SK-N-SH treated with all-trans-retinoic acid at 6 μM for 48 hours (cell line): ENCODE measurements at regions not wholly inside any gene's neighbourhood (a gene's known extent, or its start where the extent isn't known, plus 50 kb on each side); places are given as distances from the start of the nearest gene placed in this dataset.

Experiments used
- ATAC-seq: fragments of 200-7000 bp; cut with Tn5 transposase; 3 replicates; pipeline ENCODE4 v1.9.1; 2020; ENCODE audit warnings: mild to moderate bottlenecking, moderate library complexity
- ARNTL ChIP-seq: fragments of 450-650 bp; formaldehyde crosslinking; IDR thresholded peaks from 2 replicates; pipeline ENCODE4 v1.5.0; 2020; ENCODE audit warnings: low read depth, mild to moderate bottlenecking, moderate library complexity, borderline replicate concordance
- CREB5 ChIP-seq: fragments of 250-450 bp; sonication (Bioruptor Pico); IDR thresholded peaks from 2 replicates; pipeline ENCODE4 v1.5.1; 2020; ENCODE audit warnings: low read depth, mild to moderate bottlenecking, moderate library complexity
- CSDC2 ChIP-seq: fragments of 250-450 bp; sonication (Bioruptor Pico); IDR thresholded peaks from 2 replicates; pipeline ENCODE4 v1.5.0; 2020; ENCODE audit warnings: mild to moderate bottlenecking, moderate library complexity
- CSRNP3 ChIP-seq: fragments of 250-450 bp; sonication (Bioruptor Pico); IDR thresholded peaks from 2 replicates; pipeline ENCODE4 v1.5.1; 2021; ENCODE audit warnings: mild to moderate bottlenecking, moderate library complexity
- ESRRG ChIP-seq: fragments of 250-450 bp; sonication (Bioruptor Pico); IDR thresholded peaks from 2 replicates; pipeline ENCODE4 v1.6.1; 2021; ENCODE audit warnings: mild to moderate bottlenecking
- GLIS3 ChIP-seq: fragments of 250-450 bp; sonication (Bioruptor Pico); IDR thresholded peaks from 2 replicates; pipeline ENCODE4 v1.5.0; 2020; ENCODE audit warnings: mild to moderate bottlenecking, moderate library complexity
- ISL1 ChIP-seq: fragments of 250-450 bp; sonication (Bioruptor Pico); IDR thresholded peaks from 2 replicates; pipeline ENCODE4 v2.1.2; 2022; ENCODE audit warnings: mild to moderate bottlenecking, moderate library complexity
- OSR1 ChIP-seq: fragments of 250-450 bp; sonication (Bioruptor Pico); IDR thresholded peaks from 2 replicates; pipeline ENCODE4 v1.8.0; 2022; ENCODE audit warnings: moderate library complexity, mild to moderate bottlenecking, inconsistent platforms
- PPARA ChIP-seq: fragments of 250-450 bp; sonication (Bioruptor Pico); IDR thresholded peaks from 2 replicates; pipeline ENCODE4 v1.5.0; 2020; ENCODE audit warnings: mild to moderate bottlenecking, borderline replicate concordance
- TCF4 ChIP-seq: fragments of 250-450 bp; sonication (Bioruptor Pico); IDR thresholded peaks from 2 replicates; pipeline ENCODE4 v1.8.0; 2021; ENCODE audit warnings: mild to moderate bottlenecking, moderate library complexity, borderline replicate concordance
- TOX ChIP-seq: fragments of 250-450 bp; sonication (Bioruptor Pico); IDR thresholded peaks from 2 replicates; pipeline ENCODE4 v1.8.0; 2021; ENCODE audit warnings: mild to moderate bottlenecking, moderate library complexity, borderline replicate concordance
- TSHZ2 ChIP-seq: fragments of 250-450 bp; sonication (Bioruptor Pico); IDR thresholded peaks from 2 replicates; pipeline ENCODE4 v1.5.0; 2020; ENCODE audit warnings: mild to moderate bottlenecking, moderate library complexity
- ZC3H10 ChIP-seq: fragments of 250-450 bp; sonication (Bioruptor Pico); IDR thresholded peaks from 2 replicates; pipeline ENCODE4 v1.5.1; 2021; ENCODE audit warnings: mild to moderate bottlenecking, moderate library complexity
- ZFP3 ChIP-seq: fragments of 250-450 bp; sonication (Bioruptor Pico); IDR thresholded peaks from 2 replicates; pipeline ENCODE4 v1.5.0; 2020; ENCODE audit warnings: mild to moderate bottlenecking, moderate library complexity
- ZFP30 ChIP-seq: fragments of 450-650 bp; formaldehyde crosslinking; IDR thresholded peaks from 2 replicates; pipeline ENCODE4 v1.5.0; 2022; ENCODE audit warnings: mild to moderate bottlenecking, moderate library complexity
- ZNF565 ChIP-seq: fragments of 450-650 bp; formaldehyde crosslinking; conservative IDR thresholded peaks from 2 replicates; pipeline ENCODE4 v1.5.0; 2020; ENCODE audit warnings: low read depth, mild to moderate bottlenecking, moderate library complexity
- TF ChIP-seq, protein P1 (sequence below): fragments of 250-450 bp; sonication (Bioruptor Pico); IDR thresholded peaks from 2 replicates; pipeline ENCODE4 v1.8.0; 2021; ENCODE audit warnings: low read depth, mild to moderate bottlenecking, moderate library complexity, borderline replicate concordance
- TF ChIP-seq, protein P2 (sequence below): fragments of 250-450 bp; sonication (Bioruptor Pico); IDR thresholded peaks from 2 replicates; pipeline ENCODE4 v1.8.0; 2020; ENCODE audit warnings: mild to moderate bottlenecking, moderate library complexity, borderline replicate concordance

GRCh38 chr3:115445559-115445958 lies 177.8 kb upstream of the GAP43 start:
- TF ChIP-seq ZFP3 (CRISPR knock-in tag) (no peak), CSRNP3 (no peak), TOX (CRISPR knock-in tag) (no peak), ESRRG (CRISPR knock-in tag) (no peak), ZFP30 (CRISPR knock-in tag) (no peak), ZNF565 (no peak), PPARA (no peak), ARNTL (CRISPR knock-in tag) (no peak), ISL1 (CRISPR knock-in tag) (no peak), CREB5 (CRISPR knock-in tag) (no peak)
- TF ChIP-seq, protein P1, sequence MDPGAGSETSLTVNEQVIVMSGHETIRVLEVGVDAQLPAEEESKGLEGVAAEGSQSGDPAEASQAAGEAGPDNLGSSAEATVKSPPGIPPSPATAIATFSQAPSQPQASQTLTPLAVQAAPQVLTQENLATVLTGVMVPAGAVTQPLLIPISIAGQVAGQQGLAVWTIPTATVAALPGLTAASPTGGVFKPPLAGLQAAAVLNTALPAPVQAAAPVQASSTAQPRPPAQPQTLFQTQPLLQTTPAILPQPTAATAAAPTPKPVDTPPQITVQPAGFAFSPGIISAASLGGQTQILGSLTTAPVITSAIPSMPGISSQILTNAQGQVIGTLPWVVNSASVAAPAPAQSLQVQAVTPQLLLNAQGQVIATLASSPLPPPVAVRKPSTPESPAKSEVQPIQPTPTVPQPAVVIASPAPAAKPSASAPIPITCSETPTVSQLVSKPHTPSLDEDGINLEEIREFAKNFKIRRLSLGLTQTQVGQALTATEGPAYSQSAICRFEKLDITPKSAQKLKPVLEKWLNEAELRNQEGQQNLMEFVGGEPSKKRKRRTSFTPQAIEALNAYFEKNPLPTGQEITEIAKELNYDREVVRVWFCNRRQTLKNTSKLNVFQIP (CRISPR knock-in tag) = no peak
- TF ChIP-seq, protein P2, sequence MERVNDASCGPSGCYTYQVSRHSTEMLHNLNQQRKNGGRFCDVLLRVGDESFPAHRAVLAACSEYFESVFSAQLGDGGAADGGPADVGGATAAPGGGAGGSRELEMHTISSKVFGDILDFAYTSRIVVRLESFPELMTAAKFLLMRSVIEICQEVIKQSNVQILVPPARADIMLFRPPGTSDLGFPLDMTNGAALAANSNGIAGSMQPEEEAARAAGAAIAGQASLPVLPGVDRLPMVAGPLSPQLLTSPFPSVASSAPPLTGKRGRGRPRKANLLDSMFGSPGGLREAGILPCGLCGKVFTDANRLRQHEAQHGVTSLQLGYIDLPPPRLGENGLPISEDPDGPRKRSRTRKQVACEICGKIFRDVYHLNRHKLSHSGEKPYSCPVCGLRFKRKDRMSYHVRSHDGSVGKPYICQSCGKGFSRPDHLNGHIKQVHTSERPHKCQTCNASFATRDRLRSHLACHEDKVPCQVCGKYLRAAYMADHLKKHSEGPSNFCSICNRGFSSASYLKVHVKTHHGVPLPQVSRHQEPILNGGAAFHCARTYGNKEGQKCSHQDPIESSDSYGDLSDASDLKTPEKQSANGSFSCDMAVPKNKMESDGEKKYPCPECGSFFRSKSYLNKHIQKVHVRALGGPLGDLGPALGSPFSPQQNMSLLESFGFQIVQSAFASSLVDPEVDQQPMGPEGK (CRISPR knock-in tag) = no peak
- TF ChIP-seq, all 23 proteins: peak for 0
- ATAC-seq = no peak

- TF ChIP-seq ZC3H10 (CRISPR knock-in tag) = no peak
- TF ChIP-seq TOX (CRISPR knock-in tag) = no peak
- no peak for TF ChIP-seq ZNF565
- no peak for TF ChIP-seq OSR1 (CRISPR knock-in tag)
- no peak for TF ChIP-seq TCF4 (CRISPR knock-in tag)
- TF ChIP-seq, protein P2 (CRISPR knock-in tag) = no peak
- no peak for TF ChIP-seq ZFP30 (CRISPR knock-in tag)
- TF ChIP-seq GLIS3 (CRISPR knock-in tag) = no peak
- no peak for TF ChIP-seq ISL1 (CRISPR knock-in tag)
- TF ChIP-seq PPARA = no peak
- no peak for TF ChIP-seq TSHZ2 (CRISPR knock-in tag)
- TF ChIP-seq CSDC2 = no peak
- TF ChIP-seq, all 23 proteins: peak for 0
- no peak for ATAC-seq
Measured at GRCh38 chr3:115448851-115449250, 174.5 kb upstream of the GAP43 start.

GRCh38 chr3:115450036-115450435 lies 173.3 kb upstream of the GAP43 start:
- no peak for ATAC-seq

More at GRCh38 chr3:115450036-115450435, 173.3 kb upstream of the GAP43 start:
- TF ChIP-seq TSHZ2 (CRISPR knock-in tag) = no peak
